ENCODE measurements at regions not wholly inside any gene's neighbourhood (a gene's known extent, or its start where the extent isn't known, plus 50 kb on each side); places are given as distances from the start of the nearest gene placed in this dataset.
A peak's percentile ranks its signal among the peaks of the same experiment; 100 is the strongest.

DNA sequence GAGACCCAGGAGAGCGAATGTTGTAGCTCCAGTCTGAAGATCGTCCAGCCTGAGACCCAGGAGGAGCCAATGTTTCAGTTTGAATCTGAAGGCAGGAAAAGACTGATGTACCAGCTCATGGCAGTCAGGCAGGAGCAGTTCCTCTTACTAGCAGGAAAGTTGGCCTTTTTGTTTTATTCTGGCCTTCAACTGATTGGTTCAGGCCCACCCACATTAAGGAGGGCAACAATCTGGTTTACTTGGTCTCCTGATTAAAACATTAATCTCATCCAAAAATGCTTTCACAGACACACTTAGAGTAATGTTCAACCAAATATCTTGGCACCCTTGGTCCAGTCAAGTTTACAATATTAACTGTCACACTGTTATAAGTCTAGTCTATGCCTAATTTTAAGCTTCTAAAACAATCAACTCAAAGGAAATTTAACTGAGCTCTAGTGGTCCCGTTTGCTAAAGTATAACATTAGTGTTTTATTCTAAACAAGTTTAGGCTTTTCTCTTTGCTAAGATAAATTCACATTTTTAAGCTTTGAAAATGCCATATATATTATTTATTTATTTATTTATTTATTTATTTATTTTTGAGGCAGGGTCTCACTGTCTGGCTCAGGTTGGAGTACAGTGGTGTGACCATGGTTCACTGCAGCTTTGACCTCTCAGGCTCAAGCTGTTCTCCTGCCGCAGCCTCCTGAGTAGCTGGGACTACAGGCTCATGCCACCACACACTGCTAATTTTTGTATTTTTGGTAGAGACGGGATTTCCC, 275.5 kb upstream of the SLC35B3 start:
- H3K27me3 ChIP-seq (ENCODE audit: low read length), result peaks cover 36% of the 10 kb centered on the region; the same call in 1 of the 2 replicates
- no peak overlapping the region for H3K4me3 ChIP-seq (ENCODE audit: low read length)
- H3K27ac ChIP-seq (ENCODE audit: low read length), result no peak overlapping the region
- H3F3A ChIP-seq (ENCODE audit: low read length, unreplicated experiment), result no peaks in the 10 kb centered on the region
- no peaks in the 10 kb centered on the region for H3K9me3 ChIP-seq (ENCODE audit: low read length)
- H3K36me3 ChIP-seq (ENCODE audit: low read depth, low read length), result no peaks in the 10 kb centered on the region
- intact Hi-C loops (cut with micrococcal nuclease), result no loop called here
- CTCF ChIA-PET, result no interaction called here
- DNase-seq, result no peak
- no peak overlapping the region for H3K9ac ChIP-seq (ENCODE audit: low read length)
- no peak overlapping the region for H2AFZ ChIP-seq (ENCODE audit: low read length)
- ATAC-seq, result no peak
- no TSS peak for BruUV-seq (replicated peaks)
- no peaks in the 10 kb centered on the region for H4K20me1 ChIP-seq (ENCODE audit: low read length)
- no peak for TF ChIP-seq EZH2 (IDR thresholded peaks at IDR 0.05; ENCODE audit: low read length, unreplicated experiment)
- TF ChIP-seq, protein P1, sequence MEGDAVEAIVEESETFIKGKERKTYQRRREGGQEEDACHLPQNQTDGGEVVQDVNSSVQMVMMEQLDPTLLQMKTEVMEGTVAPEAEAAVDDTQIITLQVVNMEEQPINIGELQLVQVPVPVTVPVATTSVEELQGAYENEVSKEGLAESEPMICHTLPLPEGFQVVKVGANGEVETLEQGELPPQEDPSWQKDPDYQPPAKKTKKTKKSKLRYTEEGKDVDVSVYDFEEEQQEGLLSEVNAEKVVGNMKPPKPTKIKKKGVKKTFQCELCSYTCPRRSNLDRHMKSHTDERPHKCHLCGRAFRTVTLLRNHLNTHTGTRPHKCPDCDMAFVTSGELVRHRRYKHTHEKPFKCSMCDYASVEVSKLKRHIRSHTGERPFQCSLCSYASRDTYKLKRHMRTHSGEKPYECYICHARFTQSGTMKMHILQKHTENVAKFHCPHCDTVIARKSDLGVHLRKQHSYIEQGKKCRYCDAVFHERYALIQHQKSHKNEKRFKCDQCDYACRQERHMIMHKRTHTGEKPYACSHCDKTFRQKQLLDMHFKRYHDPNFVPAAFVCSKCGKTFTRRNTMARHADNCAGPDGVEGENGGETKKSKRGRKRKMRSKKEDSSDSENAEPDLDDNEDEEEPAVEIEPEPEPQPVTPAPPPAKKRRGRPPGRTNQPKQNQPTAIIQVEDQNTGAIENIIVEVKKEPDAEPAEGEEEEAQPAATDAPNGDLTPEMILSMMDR (conservative IDR thresholded peaks at IDR 0.05; ENCODE audit: low read depth, low read length), result no peak
- no peak for TF ChIP-seq EZH2phosphoT487 (IDR thresholded peaks at IDR 0.05; ENCODE audit: borderline replicate concordance, low read length)
- POLR2A ChIA-PET (ENCODE audit: unreplicated experiment), result no interaction called here
- H3K4me2 ChIP-seq (ENCODE audit: low read length), result no peak overlapping the region
- H3K4me1 ChIP-seq (ENCODE audit: insufficient read depth, low read length), result no peaks in the 10 kb centered on the region
- no peaks in the 10 kb centered on the region for H3K79me2 ChIP-seq (ENCODE audit: low read length)
- H3K9me2 ChIP-seq (replicated peaks; ENCODE audit: low read length), result no peaks in the 10 kb centered on the region

DNA sequence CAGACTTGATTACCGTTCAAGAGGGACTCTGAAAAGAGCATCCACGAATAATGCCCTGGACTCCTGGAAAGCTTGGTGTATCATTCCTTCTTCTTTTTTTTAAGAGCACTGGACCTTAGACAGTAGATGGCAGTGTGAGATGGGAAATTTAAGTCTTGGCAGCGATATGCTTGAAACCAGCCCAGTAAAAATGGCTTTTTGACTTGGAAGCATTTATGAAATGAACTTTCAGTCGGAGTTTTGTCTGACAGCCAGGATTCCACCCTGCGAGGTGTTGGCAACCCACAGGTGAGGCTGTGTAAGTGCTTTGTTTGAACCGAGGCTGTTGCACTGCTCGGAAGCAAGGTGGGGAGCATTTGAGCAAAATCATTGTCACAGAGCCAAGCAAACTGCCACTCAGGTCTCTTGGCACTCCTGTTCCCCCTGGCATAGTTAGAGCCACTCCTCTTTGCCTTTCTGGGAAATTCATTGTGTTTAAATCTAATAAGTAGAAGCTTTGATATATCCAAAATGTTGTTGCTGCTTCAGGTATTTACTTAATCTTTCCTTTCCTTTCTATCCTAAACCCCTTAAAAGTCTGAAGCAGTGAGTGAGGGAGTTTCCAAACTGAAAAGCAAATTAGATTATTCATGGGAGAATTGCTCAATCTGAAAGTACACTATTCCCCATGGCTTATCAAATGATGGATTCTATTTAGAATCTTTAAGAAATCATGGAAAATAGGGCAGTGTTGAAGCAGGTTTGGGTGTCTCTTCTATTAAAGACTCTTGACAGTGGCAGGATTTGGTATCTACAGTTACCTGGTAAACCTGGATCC, 272.8 kb upstream of the SLC35B3 start:
- H3K9ac ChIP-seq (ENCODE audit: low read length), result no peak overlapping the region
- H3K4me2 ChIP-seq (ENCODE audit: low read length), result peak overlapping the region; percentile 47
- no peaks in the 10 kb centered on the region for H3K9me2 ChIP-seq (replicated peaks; ENCODE audit: low read length)
- H3K9me3 ChIP-seq (ENCODE audit: low read length), result no peaks in the 10 kb centered on the region
- no peaks in the 10 kb centered on the region for H3K36me3 ChIP-seq (ENCODE audit: low read depth, low read length)
- DNase-seq (peak; percentile 62), ATAC-seq (no peak)
- ChIA-PET POLR2A (ENCODE audit: unreplicated experiment) (no interaction called here), CTCF (no interaction called here)
- H3F3A ChIP-seq (ENCODE audit: low read length, unreplicated experiment), result no peaks in the 10 kb centered on the region
- 0 out of 2 replicates have a peak overlapping the region, but pooled peaks have one; percentile 28 for H2AFZ ChIP-seq (ENCODE audit: low read length)
- intact Hi-C loops (cut with micrococcal nuclease), result loop anchor here (2.0 kb wide), 2 partner anchors 169 to 1727 kb away; no protein-coding TSS in a partner anchor
- no peak overlapping the region for H3K27ac ChIP-seq (ENCODE audit: low read length)
- peaks cover 27% of the 10 kb centered on the region; the same call in 1 of the 2 replicates for H3K27me3 ChIP-seq (ENCODE audit: low read length)
- H4K20me1 ChIP-seq (ENCODE audit: low read length), result no peaks in the 10 kb centered on the region
- TF ChIP-seq, protein P1 (conservative IDR thresholded peaks at IDR 0.05; ENCODE audit: low read depth, low read length), result peak; percentile 65
- no peak for TF ChIP-seq EZH2 (IDR thresholded peaks at IDR 0.05; ENCODE audit: low read length, unreplicated experiment)
- TF ChIP-seq EZH2phosphoT487 (IDR thresholded peaks at IDR 0.05; ENCODE audit: borderline replicate concordance, low read length), result no peak
- H3K4me3 ChIP-seq (ENCODE audit: low read length), result no peak overlapping the region
- H3K4me1 ChIP-seq (ENCODE audit: insufficient read depth, low read length), result no peaks in the 10 kb centered on the region
- no TSS peak for BruUV-seq (replicated peaks)
- no peaks in the 10 kb centered on the region for H3K79me2 ChIP-seq (ENCODE audit: low read length)

Data from PC-3 (cell line).